ENCODE measurements at regions not wholly inside any gene's neighbourhood (a gene's known extent, or its start where the extent isn't known, plus 50 kb on each side); places are given as distances from the start of the nearest gene placed in this dataset.
A peak's percentile ranks its signal among the peaks of the same experiment; 100 is the strongest.

DNA sequence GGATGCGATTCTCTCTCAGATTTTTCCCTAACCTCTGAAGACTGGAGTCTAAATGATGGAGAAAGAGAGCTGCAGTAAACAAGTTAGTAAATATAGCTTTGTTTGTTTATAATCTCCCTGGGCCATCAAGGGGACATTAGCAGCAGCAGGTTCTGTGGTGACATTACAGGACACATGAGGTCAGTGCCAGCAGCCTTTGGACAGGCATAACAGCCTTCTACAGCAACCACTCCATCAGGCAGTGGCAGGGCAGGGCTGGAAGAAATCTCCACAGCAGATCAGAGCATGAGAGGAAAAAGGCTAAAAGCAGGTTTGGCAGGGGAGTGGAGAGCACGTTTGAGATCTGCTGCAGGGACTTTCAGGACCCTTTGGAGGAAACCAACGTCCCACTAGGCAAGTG, 127.6 kb upstream of the ACP3 start:
- DNase-seq = no peak

DNA sequence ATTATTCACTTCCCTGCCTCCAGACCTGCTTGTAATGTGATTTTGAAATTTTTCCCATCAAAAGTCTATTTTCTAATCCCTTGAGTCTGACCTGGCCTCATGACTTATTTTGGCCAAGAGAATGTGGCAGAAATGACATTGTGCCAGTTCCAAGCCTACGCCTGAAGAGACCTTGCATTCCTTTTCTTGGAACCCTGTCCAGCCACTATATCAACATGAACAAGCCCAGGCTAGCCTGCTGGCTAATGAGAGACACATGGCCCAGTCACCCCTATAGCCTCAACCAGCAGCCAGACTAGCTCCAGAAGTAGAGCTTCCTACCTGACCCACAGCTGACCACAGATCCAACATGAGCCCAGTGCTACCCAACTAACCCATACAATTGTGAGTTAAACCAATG, 121.1 kb upstream of the ACP3 start:
- no peak for DNase-seq

DNA sequence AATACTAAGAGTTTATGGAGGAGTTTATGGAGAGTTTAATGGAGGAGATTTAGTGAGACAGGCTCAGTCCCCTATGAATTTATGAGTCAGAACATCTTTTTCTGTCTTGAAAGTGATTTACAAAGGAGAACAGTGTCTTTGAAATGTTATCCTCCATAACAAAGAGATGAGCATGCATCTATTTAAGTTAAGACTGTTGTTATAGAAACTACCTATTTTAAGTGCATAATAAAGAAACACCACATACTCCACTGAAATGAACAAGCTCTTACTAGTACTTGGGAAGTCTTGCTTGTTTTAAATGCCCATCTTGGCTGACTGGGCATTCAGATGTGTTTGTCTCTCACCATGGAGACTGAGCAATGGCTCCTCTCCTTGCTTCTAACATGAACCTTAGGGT, 118.7 kb upstream of the ACP3 start:
- DNase-seq = no peak

DNA sequence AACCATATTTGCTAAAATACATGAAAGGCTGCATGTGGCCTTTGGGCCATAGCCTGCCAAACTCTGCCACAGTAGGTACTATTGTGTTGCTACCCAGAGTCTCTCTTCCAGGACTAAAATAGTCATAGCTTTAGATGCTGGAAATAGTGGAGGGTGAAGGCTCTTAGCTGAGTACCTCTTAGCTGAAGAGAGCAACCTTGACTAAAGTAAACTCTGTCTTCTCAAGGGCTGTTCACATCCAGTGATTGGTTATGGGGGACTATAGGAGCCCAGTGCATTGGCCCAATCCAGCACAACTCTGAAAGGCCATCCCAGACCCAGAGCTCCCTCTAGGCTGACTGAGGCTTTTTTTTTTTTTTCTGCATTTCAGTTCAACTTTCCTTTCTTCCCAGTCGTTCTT, 117.8 kb upstream of the ACP3 start:
- no peak for DNase-seq

DNA sequence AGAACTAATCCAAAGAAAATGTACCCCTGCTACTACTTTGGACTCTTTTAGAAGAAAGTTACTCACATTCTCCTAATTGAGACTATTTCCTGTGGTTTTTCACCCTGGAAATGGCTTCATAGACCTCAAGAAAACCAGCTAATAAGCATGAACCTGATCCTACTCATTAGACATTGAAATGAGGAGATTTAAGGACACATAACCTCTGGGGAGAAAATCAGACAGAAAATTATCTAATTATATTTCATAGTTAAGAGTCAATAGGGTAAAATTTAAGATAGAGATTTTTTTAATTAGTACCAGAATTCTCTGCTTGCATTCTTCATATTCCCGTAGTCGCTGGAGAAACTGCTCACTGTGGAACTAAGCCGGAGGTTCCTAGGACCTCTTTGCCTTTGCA, 114.6 kb upstream of the ACP3 start:
- no peak for DNase-seq

DNA sequence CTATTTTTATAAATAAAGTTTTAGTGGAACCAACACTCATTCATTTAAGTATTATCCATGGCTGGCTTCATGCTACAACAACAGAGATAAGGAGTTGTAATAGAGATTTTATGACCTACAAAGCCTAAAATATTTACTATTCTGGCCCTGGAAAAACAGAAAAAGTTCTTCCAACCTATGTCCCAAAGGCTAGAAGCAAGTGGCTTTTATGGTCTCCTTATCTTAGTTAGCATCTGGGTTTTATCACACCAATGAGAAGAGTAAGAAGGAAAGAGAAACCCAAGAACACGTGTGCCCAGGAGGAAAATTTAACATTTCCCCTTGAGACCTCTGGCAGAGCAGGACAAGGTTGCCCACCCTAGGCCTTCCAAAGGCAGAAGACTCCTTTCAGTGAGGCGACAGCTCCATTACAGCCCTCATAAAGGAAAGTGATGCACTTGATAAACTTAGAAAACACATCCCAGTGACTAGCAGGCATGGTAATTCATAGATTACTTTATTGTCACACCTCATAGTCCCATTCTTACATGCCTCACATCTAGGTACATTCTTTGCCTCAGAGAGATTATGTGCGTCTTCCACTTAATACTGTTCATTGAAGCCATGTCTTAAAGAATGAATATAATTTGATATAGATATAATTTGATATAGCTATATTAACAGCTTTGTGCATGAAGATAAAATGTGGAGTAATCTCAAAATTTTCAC, 113.2 kb upstream of the ACP3 start:
- no peak for DNase-seq

DNA sequence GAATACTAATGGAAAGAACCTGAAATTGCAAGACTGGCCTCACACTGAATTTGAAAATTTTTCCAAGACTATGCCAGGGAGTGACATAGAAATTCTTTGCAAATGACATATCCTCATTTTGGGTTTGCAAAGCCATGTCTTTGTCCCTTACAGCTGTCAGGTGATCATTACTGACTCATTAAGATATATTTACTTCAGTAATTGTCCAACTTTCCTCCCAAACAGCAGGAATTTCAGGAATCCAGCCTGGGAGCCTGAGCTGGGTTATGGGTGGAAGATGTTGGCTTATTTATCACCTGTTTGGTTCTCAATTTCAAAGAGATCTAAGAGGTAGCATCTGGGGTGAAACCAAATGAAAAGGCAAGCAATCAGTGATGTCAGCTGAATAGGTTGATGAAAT, 111.6 kb upstream of the ACP3 start:
- DNase-seq = no peak

DNA sequence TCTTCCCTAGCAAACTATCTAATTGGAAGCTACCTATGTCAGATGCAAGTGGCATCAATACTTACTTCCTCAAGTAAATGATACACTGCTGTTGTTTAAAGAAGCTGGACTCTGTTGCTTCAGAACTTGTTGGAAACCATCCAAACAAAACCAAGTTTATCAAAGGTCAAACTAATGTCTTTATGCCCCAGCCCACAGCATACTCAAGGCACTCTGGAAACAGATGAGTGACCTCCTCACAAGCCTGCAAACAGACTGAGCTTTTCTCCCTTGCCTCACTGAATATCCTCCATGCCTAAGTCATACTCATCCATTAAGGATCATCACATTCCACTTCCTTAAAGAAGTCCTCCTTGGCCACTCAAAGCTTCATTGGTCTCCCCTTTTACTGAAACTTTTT, 107.4 kb upstream of the ACP3 start:
- DNase-seq = no peak

DNA sequence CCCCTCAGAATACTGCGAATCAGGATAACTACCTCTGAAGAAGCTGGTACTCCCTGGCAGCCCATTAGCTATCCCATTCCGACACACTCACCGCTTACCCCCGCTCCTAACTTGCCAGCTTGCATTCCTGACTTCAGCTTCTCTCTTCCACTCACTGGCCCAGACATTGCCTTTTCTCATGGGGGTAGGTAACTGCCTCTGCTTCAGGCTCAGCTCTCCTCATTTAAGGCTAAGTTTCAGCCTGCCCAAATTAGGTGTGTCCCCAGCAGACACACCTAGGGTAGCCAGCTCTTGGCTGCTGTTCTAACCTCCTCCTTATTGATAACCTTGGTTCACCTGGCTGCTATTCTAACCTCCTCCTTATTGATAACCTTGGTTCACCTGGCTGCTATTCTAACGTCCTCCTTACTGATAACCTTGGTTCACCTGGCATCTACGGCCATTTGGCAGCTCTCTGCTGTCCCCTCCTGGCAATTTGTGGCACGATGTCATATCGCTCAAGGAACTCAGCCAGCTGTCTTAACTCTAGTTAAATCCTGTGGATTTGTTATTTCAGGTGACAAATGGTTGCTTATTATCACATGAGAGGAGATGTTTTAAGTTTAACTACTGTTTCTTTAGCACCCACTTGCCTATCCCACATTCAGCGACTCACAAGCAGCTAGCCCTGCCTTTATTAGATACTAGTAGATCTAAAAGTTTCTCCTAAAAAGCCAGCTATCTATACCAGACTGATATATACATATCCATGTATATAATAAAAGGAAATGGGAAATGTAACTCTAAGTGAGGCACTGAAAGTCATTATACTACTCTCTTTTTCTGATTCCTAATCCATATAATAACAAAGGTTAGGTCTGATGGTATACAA, 106.5 kb upstream of the ACP3 start:
- peak; percentile 22 for DNase-seq

DNA sequence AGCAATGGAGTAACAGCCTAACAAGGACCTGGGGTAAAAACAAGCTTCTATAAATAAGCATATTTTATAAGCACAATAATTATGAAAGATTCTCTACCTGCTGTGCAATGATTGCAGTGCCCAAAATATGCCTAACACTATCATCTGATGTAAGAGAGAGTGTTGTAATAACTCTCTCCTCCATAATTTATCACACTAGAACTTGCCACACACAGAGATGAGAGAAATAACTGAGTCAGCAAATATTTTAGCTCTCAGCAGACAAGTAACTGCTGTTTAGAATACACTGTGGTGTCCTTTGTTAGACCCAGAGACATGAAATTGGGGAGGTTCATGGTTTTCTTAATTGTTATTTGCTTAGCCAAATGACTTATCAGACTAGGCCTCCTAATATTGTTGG, 105.3 kb upstream of the ACP3 start:
- no peak for DNase-seq

DNA sequence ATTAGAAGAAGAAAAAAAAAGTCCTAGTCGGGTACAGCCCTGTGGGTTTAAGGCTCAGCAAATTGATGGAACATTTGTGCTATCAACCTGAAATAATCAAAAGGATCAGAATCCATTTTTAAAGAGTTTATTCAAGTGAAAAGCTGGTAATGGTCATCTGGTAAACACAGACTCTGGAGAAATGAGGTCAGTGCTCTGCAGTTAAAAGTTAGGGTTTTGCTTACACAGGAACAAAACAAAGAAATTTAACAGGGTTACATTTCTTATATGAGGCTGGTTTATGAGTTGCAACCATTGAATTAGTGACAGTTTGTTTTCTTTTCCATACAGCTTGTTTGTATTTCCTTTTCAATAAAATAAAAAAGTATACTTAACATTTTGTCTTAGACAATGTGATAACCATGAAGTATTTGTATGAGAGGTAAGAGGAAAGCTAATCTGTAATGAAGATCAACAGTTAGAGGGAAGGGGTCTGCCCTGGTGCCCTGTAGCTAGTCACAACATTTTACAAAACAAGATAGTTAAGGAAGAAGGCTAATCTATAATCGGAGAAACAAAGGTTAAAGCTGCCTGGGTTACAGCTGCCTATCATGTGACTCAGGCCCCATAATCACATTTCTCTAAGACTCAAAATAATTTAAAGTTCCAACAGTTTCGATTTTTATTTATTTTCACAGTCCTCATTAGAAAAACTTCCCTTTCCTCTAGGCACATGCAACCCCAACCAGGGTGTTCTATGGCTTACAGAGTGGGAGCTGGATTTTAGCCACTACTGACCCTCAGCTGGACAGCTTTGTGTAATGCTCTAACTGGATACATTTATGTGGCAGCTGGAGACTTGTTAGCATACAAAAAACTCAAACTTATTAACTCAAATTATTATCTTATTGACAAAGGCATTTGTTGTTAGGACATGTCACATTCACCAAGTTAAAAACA, 98.1 kb upstream of the ACP3 start:
- DNase-seq = no peak

DNA sequence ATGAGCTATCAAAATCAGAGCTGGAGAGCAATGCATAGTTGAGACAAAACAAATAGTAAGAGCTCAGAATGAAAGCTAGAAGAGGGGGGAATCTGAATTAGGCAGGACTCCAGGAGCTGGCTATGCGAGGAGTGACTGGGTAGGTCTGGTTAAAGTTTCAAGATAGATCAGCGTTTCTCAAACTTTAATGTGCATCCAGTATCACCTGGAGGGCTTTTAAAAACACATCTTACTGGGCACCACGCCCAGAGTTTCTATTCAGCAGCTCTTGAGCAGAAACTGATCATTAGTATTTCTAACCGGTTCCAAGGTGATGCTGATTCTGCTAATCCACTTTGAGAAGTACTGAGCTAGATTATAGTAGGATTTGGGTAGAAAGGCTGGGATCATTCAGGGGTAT, 96.2 kb upstream of the ACP3 start:
- no peak for DNase-seq

DNA sequence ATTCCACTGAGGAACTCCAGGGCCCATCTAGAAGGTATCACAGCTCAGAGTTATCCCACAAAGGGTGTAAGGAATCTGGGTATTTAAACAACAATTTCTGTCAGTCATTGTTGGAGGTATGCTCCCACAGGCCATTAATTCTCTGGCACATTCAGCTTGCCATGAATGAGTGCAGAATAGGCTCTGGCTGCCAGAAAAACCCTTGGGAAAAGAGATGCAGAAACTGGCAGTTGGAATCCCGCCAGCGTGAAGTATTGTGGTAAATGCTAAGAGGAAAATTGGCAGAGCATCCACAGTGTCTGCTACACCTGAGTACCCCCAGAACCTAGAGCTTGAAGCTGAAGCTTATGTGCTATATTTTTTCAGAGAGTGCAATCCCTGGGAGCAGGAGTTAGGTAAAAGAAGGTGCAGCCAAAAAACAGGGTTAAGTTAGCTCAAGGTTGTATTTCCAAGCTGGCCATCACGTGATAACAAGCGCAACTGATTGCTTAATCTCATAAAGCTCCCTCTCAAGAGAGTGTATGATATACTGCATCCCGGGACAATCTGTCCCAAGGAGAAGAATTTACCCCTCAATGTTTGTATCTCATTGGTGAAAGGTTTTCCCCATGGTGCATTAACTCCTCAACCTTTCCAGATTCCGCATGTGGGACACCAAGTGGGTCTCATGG, 94.2 kb upstream of the ACP3 start:
- DNase-seq = peak; percentile 96

DNA sequence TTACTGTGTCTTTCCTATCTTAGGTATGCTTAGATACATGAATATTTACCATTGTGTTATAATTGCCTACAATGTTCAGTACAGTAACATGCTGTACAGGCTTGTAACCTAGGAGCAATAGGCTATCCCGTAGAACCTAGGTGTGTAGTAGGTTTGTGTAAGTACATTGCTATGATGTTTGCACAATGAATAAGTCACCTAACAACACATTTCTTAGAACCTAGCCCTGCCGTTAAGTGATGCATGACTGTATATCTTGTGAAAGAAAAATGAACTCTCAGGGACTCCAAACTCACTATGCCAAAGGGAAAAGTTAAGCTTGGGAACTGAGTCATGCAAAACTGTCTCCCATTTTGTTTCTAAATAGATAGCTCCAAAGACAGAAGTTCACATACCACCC, 91.5 kb upstream of the ACP3 start:
- DNase-seq = no peak

DNA sequence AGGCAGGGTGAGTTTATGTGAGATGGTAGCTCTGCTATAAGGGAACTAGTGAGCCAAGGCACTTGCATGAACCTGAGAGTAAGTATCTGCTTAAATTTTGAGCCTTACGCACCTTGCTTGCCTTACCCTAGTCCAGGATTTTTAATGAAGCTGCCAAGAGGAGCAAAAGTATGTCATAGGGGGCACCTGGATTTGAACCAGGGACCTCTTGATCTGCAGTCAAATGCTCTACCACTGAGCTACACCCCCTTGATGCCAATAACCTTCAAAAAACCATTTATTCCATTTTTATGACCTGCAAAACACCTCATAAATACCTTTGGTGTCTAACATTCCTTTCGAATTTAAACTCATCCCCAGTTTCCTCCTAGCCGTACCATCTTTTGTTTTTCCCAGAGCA, 88.3 kb upstream of the ACP3 start:
- DNase-seq = no peak

DNA sequence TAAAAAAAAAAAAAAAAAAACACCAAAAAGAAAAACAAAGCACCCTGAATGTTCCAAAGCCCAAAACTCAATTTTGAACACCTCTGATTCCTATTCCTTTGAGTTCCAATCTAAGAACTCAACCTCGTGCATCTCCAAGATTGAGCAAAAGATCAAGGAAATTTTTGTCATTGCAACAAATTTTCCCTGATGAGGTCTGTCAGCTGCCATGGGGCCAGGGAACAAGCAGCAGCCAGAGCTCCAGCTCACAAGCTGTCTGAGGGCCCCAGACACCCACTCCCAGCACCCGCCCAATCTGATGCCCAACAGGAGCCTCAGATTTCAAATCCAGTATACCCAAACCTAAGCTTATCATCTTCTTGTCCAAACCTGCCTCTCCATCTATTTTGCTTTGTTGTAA, 87.6 kb upstream of the ACP3 start:
- no peak for DNase-seq

DNA sequence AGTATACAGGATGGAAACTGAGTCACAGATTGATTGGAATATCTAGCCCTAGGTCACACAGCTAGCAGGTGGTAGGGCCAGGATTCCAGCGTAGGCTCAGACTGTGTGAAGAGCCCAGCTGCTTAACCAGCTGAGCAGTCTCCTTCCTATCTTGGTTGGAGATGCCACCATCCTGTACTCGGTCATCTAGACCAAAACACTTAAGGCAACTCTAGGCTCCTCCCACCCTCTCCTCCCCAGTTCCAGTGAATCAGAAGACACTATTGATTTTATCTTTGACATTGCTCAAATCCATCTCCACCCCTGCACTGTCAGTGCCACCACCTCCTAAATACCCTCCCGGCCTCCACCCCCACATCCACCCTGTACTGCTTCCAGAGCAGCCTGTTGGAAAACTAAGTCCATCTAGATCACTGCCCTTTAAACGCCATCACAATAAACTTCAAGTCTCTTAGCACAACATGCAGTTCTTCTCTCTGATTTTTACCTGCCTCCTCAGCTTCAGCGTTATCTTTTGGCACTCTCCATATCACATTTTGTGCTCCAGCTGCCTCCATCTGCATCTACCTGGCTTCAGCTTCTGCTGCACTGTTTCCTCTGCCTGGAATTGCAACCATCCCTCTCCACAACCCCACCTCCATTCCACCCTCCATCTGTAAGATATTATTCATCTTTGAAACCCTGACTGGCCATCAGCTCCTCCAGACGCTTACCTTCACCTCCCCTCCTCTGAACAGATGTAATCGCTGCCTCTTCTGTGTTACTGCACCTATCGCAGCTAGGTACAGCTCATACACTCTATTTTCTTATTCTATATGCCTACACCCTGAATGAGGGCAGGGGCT, 86.8 kb upstream of the ACP3 start:
- DNase-seq = no peak

DNA sequence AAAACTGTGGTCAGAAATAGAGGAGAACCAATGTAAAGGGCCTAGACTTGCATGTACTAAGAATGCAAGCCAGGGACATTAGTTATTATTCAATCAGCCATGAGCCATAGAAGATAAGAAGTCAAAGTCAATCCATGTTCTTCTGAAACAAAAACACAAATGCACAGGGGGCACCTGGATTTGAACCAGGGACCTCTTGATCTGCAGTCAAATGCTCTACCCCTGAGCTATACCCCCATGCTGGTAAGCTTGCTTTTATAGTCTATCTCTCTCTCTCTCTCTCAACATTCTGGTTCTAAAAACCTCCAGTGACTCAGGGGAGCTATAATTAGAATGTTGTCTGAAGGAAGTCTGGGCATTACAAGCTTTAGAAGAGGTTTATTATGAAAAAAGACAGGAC, 85.6 kb upstream of the ACP3 start:
- no peak for DNase-seq

DNA sequence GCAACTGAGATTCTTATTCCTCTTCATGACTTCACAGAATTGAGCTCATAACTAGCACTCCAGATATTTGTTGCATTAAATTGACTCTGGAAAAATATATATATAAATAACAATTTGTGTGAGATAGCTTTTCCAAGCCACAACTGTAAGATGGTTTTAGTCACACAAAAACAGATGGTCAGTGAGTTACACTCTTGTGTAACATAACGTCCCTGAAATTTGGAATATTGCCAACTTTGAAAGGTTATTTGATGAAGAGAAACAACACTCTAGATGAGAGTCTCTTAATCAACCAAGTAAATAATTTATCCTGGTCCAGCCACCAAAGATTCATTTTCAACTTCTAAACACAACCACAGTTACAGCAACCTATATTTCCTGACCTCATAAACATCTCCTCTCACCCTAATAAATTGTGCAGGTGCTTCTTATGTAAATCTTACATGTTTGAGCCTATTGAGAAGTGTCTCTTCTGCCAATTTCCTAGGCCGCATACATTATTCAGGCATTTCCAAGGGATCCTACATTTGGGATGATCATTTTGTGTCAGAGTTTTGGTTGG, 84.9 kb upstream of the ACP3 start:
- DNase-seq = no peak

DNA sequence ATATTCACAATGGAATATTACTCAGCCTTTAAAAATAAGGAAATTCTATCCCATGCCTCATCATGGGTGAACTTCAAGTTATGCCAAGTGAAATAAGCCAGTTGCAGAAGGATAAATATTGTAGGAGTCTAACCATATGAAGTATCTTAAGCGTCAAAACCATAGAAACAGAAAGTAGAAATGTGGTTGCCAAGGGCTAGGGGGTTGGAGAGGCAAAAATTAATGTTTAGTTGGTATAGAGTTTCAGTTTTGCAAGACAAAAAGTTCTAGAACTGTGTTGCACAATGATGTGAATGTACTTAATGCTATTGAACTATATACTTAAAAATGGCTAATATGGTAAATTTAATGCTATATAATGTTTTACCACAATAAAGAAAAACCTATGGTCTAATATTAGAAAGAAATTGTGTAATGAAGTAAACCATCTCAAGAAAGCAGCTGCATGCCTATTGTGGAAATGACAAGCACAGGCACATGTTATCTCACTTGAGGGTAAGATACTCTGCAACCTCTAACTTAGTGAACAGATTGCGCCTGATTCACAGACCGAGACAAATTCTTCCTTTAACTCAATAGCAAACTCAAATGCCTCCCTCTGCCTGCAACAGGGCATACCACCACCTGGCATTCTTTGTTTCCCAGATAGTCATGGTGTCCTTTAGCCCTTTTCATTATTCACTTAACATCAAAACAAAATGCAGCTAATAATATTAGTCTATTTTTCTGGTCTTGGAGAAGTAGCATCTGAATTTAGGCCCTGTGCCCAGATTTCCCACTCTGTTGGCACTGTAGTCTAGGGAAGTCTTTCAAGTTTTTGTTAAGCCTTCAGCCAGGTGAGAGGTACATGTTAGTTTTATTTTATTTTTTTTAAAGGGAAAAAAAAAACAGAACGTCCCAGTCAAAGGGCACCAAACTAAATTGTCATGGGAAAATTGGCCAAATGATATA, 80.2 kb upstream of the ACP3 start:
- DNase-seq = no peak
